ENCODE measurements at regions not wholly inside any gene's neighbourhood (a gene's known extent, or its start where the extent isn't known, plus 50 kb on each side); places are given as distances from the start of the nearest gene placed in this dataset.

DNA sequence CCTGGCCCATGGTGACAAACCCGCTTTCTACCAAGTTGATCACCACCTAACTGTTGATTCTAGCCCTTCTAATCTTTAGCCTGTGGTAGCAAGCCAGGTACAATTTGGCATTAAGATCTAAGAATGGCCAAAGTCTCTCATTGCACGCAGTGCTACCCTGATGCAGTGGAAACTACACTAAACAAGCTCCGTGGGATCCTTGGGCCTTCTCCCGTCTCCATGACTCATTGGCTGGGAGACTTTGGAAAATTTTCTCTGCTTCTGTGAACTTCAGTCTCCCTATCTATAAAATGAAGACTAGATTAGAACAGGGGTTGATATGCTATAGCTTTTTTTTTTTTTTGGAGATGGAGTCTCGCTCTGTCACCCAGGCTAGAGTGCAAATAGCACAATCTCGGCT, 223.0 kb downstream of the TSHZ3 start:
- H3K14ac ChIP-seq (ENCODE audit: insufficient read length), result no peak overlapping the region
- 0 out of 7 replicates have a peak, but pooled peaks cover 0 to 3% (median 0%) of the 10 kb centered on the region in 4 experiments for H3K4me1 ChIP-seq (replicated peaks in 1 of 4; ENCODE audit: control insufficient read depth in 3 of 4, insufficient read depth in 4 of 4, low read length in 3 of 4)
- no peaks in the 10 kb centered on the region for H3K79me2 ChIP-seq (ENCODE audit: control insufficient read depth in 1 of 2, insufficient read depth in 2 of 2, low read length in 2 of 2)
- H3K9ac ChIP-seq (replicated peaks in 1 of 4; ENCODE audit: extremely low read depth in 1 of 4, low read depth in 3 of 4, low read length in 3 of 4), result no peak overlapping the region
- no peak overlapping the region for H2AK5ac ChIP-seq (ENCODE audit: low read depth, low read length)
- no peak overlapping the region for H2BK20ac ChIP-seq (ENCODE audit: low read length)
- POLR2A ChIA-PET (ENCODE audit: partially characterized antibody), result no interaction called here
- H3K4me2 ChIP-seq (ENCODE audit: insufficient read depth in 1 of 2, low read depth in 2 of 2, low read length in 2 of 2), result no peak overlapping the region
- H2BK5ac ChIP-seq (ENCODE audit: low read depth, low read length), result no peak overlapping the region
- no peak overlapping the region for H4K8ac ChIP-seq (ENCODE audit: extremely low read depth, insufficient read depth, low read length)
- H4K5ac ChIP-seq (ENCODE audit: insufficient read length, low read depth, low read length), result no peak overlapping the region
- no peak overlapping the region for H2BK120ac ChIP-seq (replicated peaks; ENCODE audit: low read depth, low read length)
- no peak overlapping the region for H3K4ac ChIP-seq (replicated peaks; ENCODE audit: insufficient read length, low read depth, low read length)
- FAIRE-seq (no peak), DNase-seq (ENCODE audit: low read depth in 1 of 2, low spot score in 2 of 2) (no peak)
- no peak overlapping the region for H3K27ac ChIP-seq (ENCODE audit: low read depth, low read length)
- no peaks in the 10 kb centered on the region for H3K36me3 ChIP-seq (ENCODE audit: control insufficient read depth in 2 of 4, insufficient read depth in 4 of 4, low read length in 3 of 4)
- WGBS, 2 experiments (ENCODE audit: extremely low coverage in 1 of 2, insufficient coverage in 1 of 2, insufficient read length in 1 of 2, insufficient replicate concordance in 2 of 2, low coverage in 1 of 2, low lambda C conversion rate in 2 of 2, missing lambda C conversion rate in 1 of 2), result 99% methylated on average over 5 of the region's 6 CpGs; no CpG with 5 or more reads in 1 of the 2 experiments
- no peak overlapping the region for H2BK15ac ChIP-seq (ENCODE audit: low read length)
- H3K79me1 ChIP-seq (ENCODE audit: low read depth, low read length), result no peaks in the 10 kb centered on the region
- no peaks in the 10 kb centered on the region for H3K27me3 ChIP-seq (replicated peaks in 1 of 4; ENCODE audit: control insufficient read depth in 3 of 4, extremely low read depth in 1 of 4, insufficient read depth in 3 of 4, low read length in 3 of 4)
- H4K20me1 ChIP-seq (replicated peaks in 1 of 2; ENCODE audit: control insufficient read depth in 1 of 2, insufficient read depth in 2 of 2, low read length in 2 of 2), result no peaks in the 10 kb centered on the region
- CTCF ChIA-PET (ENCODE audit: partially characterized antibody), result interaction anchor here (1.0 kb wide), 1 partner anchor 26 kb away, joined by 4 read pairs; no protein-coding TSS in a partner anchor
- no peak overlapping the region for H2AFZ ChIP-seq (ENCODE audit: low read length)
- no peak overlapping the region for H3K23ac ChIP-seq (ENCODE audit: insufficient read length)
- no peak overlapping the region for H3K18ac ChIP-seq (ENCODE audit: extremely low read depth, low read length)
- H3K4me3 ChIP-seq (ENCODE audit: extremely low read depth in 1 of 4, insufficient read depth in 2 of 4, low read depth in 3 of 4, low read length in 4 of 4), result no peak overlapping the region
- no peaks in the 10 kb centered on the region for H3K9me3 ChIP-seq (ENCODE audit: insufficient read depth in 2 of 2, low read depth in 1 of 2, low read length in 1 of 2)
- no peaks in the 10 kb centered on the region for H3K23me2 ChIP-seq (ENCODE audit: low read depth, low read length)
- no peak overlapping the region for H4K91ac ChIP-seq (replicated peaks; ENCODE audit: insufficient read length, low read length)
- no peak overlapping the region for H3K56ac ChIP-seq (replicated peaks; ENCODE audit: insufficient read length, low read depth, low read length)
- H2BK12ac ChIP-seq (ENCODE audit: low read depth, low read length), result no peak overlapping the region
- TF ChIP-seq RBBP5 (IDR thresholded peaks at IDR 0.05; ENCODE audit: borderline replicate concordance, low read depth, low read length), result no peak
- TF ChIP-seq CREB1 (IDR thresholded peaks at IDR 0.05), result no peak
- TF ChIP-seq RXRA (IDR thresholded peaks at IDR 0.05; ENCODE audit: insufficient read depth, low read depth, low read length), result no peak
- TF ChIP-seq MAFK (IDR thresholded peaks at IDR 0.05; ENCODE audit: low read depth, low read length), result no peak
- no peak for TF ChIP-seq FOSL1 (IDR thresholded peaks at IDR 0.05; ENCODE audit: insufficient read depth, low read depth, low read length)
- TF ChIP-seq KDM4A (IDR thresholded peaks at IDR 0.05; ENCODE audit: low read depth, low read length, severe bottlenecking), result no peak
- TF ChIP-seq POLR2AphosphoS5 (IDR thresholded peaks at IDR 0.05; ENCODE audit: low read depth, low read length), result no peak
- no peak for TF ChIP-seq SIX5 (IDR thresholded peaks at IDR 0.05; ENCODE audit: low read depth, low read length)
- no peak for TF ChIP-seq YY1 (IDR thresholded peaks at IDR 0.05; ENCODE audit: low read depth, low read length)
- no peak for TF ChIP-seq TCF12 (IDR thresholded peaks at IDR 0.05; ENCODE audit: low read depth, low read length)
- no peak for TF ChIP-seq POLR2A (IDR thresholded peaks at IDR 0.05; ENCODE audit: control extremely low read depth in 1 of 2, low read depth in 2 of 2, low read length in 2 of 2)
- TF ChIP-seq CHD2 (IDR thresholded peaks at IDR 0.05; ENCODE audit: low read length), result no peak
- no peak for TF ChIP-seq GTF2F1 (IDR thresholded peaks at IDR 0.05; ENCODE audit: borderline replicate concordance, low read depth, low read length)
- no peak for TF ChIP-seq KDM5A (IDR thresholded peaks at IDR 0.05; ENCODE audit: low read length)
- TF ChIP-seq, protein P1, sequence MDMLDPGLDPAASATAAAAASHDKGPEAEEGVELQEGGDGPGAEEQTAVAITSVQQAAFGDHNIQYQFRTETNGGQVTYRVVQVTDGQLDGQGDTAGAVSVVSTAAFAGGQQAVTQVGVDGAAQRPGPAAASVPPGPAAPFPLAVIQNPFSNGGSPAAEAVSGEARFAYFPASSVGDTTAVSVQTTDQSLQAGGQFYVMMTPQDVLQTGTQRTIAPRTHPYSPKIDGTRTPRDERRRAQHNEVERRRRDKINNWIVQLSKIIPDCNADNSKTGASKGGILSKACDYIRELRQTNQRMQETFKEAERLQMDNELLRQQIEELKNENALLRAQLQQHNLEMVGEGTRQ (IDR thresholded peaks at IDR 0.05; ENCODE audit: low read length), result no peak
